Common myeloid progenitor, CD34-positive (primary cell): ENCODE measurements at regions not wholly inside any gene's neighbourhood (a gene's known extent, or its start where the extent isn't known, plus 50 kb on each side); places are given as distances from the start of the nearest gene placed in this dataset.

Experiments
- CTCF ChIA-PET: fragments of 350-600 bp; sonication (Branson Sonifier 250); formaldehyde crosslinking; loops from one replicate; lab custom pipeline; 2021; ENCODE audit warnings: antibody characterized with exemption; lab: Charles Lee
- POLR2A ChIA-PET: fragments of 350-600 bp; sonication (Branson Sonifier 250); formaldehyde crosslinking; loops from one replicate; lab custom pipeline; 2021; ENCODE audit warnings: antibody characterized with exemption; lab: Charles Lee
- DNase-seq, 3 donors: peaks; one replicate each; pipeline versions ENCODE4 v3.0.0 to v3.0.0-alpha.2; 2013
- H3K27ac ChIP-seq, 2 experiments: 1 replicate in 1 of 2; 2 replicates in 1 of 2; pipeline ENCODE4 v1.7.0; 2013; ENCODE audit warnings: inconsistent platforms in 2 of 2, low read length in 2 of 2, mild to moderate bottlenecking in 2 of 2, low read depth in 1 of 2, moderate library complexity in 1 of 2; ENCODE audit not compliant: severe bottlenecking in 2 of 2, insufficient read depth in 1 of 2, poor library complexity in 1 of 2
- H3K27me3 ChIP-seq, 5 experiments: replicated peaks in 2 of 5; 1 replicate in 3 of 5; 2 replicates in 2 of 5; pipeline versions ENCODE4 v1.6.1 to v1.7.0; 2013; ENCODE audit warnings: low read length in 4 of 5, mild to moderate bottlenecking in 2 of 5, moderate library complexity in 2 of 5, inconsistent platforms in 1 of 5; ENCODE audit not compliant: insufficient read depth in 5 of 5, control insufficient read depth in 4 of 5
- H3K36me3 ChIP-seq, 4 experiments: 1 replicate in 2 of 4; 2 replicates in 2 of 4; pipeline versions ENCODE4 v1.6.1 to v1.7.0; 2013; ENCODE audit warnings: low read length in 3 of 4, control low read depth in 1 of 4, mild to moderate bottlenecking in 1 of 4; ENCODE audit not compliant: control insufficient read depth in 4 of 4, insufficient read depth in 4 of 4
- H3K4me1 ChIP-seq, 4 experiments: 1 replicate in 3 of 4; 2 replicates in 1 of 4; pipeline versions ENCODE4 v1.6.1 to v1.7.1; 2013; ENCODE audit warnings: low read length in 3 of 4, mild to moderate bottlenecking in 3 of 4, control low read depth in 1 of 4, inconsistent platforms in 1 of 4, moderate library complexity in 1 of 4; ENCODE audit not compliant: control insufficient read depth in 4 of 4, insufficient read depth in 4 of 4; ENCODE audit errors: control extremely low read depth in 1 of 4
- H3K4me3 ChIP-seq, 7 experiments: 1 replicate in 4 of 7; 2 replicates in 3 of 7; pipeline versions ENCODE4 v1.5.1 to v1.7.0; 2013; ENCODE audit warnings: mild to moderate bottlenecking in 7 of 7, low read length in 6 of 7, moderate library complexity in 6 of 7, inconsistent platforms in 2 of 7, low read depth in 2 of 7, control low read depth in 1 of 7; ENCODE audit not compliant: insufficient read depth in 4 of 7, control insufficient read depth in 1 of 7; ENCODE audit errors: extremely low read depth in 1 of 7
- H3K9me3 ChIP-seq, 5 experiments: 1 replicate in 4 of 5; 2 replicates in 1 of 5; pipeline versions ENCODE4 v1.6.1 to v1.7.1; 2013; ENCODE audit warnings: low read length in 4 of 5, mild to moderate bottlenecking in 2 of 5, inconsistent platforms in 1 of 5, low read depth in 1 of 5, moderate library complexity in 1 of 5; ENCODE audit not compliant: control insufficient read depth in 4 of 5, insufficient read depth in 2 of 5; ENCODE audit errors: control extremely low read depth in 1 of 5
- WGBS: methylation state at CpG from one replicate; pipeline ENCODE4 v1.1.5; 2013; ENCODE audit not compliant: insufficient coverage; 5-methylcytosine and 5-hydroxymethylcytosine counted together

DNA sequence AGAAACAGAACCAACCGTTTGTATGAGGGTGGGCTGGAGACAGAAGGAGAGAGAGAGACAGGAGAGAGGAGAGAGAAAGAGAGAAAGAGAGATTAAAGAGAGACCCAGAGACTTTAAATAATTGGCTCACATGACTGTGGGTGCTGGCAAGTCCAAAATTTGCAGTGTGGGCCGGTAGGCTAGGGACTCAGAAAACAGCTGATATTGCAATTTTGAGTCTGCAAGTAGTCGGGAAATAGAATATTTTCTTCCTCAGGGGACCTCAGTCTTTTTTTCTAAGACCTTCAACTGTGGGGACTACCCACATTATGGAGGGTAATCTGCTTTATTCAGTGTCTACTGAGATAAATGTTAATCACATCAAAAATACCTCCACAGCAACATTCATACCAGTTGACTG, 1439.0 kb downstream of the CDH11 start:
- DNase-seq: no peak
- CTCF ChIA-PET: no interaction called here
- 100% methylated on average over 2 of the region's 3 CpGs for WGBS
- H3K4me1 ChIP-seq: no peaks in the 10 kb centered on the region
- H3K27me3 ChIP-seq: no peaks in the 10 kb centered on the region
- no peaks in the 10 kb centered on the region for H3K36me3 ChIP-seq
- peaks cover 0 to 2% (median 0%) of the 10 kb centered on the region in 5 experiments for H3K9me3 ChIP-seq
- POLR2A ChIA-PET: no interaction called here
- H3K27ac ChIP-seq: no peak overlapping the region
- H3K4me3 ChIP-seq: no peak overlapping the region

DNA sequence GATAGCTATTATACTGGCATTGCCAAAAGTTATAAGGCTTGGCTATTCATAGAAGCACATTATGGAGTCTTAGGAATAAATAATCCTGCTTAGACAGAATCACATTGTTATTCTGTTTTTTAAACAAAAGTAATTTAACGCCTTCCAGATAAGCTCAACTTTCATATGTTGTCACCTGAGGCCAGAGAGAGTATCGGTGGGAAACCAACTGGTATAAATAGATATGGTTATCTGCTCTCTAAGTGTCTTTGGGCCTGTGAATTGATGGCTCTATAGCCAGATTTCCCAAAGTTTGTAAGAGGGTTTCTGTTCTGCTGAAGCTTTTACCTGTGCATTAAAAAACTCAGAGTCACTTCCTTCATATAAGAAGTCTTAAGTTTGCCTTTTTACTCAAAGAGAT, 1449.4 kb downstream of the CDH11 start:
- ChIA-PET CTCF (no interaction called here), POLR2A (no interaction called here)
- no peak overlapping the region for H3K27ac ChIP-seq
- no peaks in the 10 kb centered on the region for H3K36me3 ChIP-seq
- H3K9me3 ChIP-seq: no peaks in the 10 kb centered on the region
- WGBS: 83% methylated on average over 2 of the region's 2 CpGs
- H3K4me1 ChIP-seq: no peaks in the 10 kb centered on the region
- H3K4me3 ChIP-seq: no peak overlapping the region
- no peaks in the 10 kb centered on the region for H3K27me3 ChIP-seq
- DNase-seq: no peak

- 100% methylated on average over 1 of the region's 1 CpG for WGBS
- H3K27me3 ChIP-seq: no peaks in the 10 kb centered on the region
- CTCF ChIA-PET: no interaction called here
- H3K4me1 ChIP-seq: no peaks in the 10 kb centered on the region
- POLR2A ChIA-PET: no interaction called here
- H3K27ac ChIP-seq: no peak overlapping the region
- no peaks in the 10 kb centered on the region for H3K36me3 ChIP-seq
- H3K4me3 ChIP-seq: no peak overlapping the region
- no peak for DNase-seq
- H3K9me3 ChIP-seq: no peaks in the 10 kb centered on the region
Measured at GRCh38 chr16:63663155-63663554, 1458.7 kb downstream of the CDH11 start.

GRCh38 chr16:63655846-63656245, 1466.0 kb downstream of the CDH11 start:
- H3K4me1 ChIP-seq: no peaks in the 10 kb centered on the region
- H3K9me3 ChIP-seq: no peaks in the 10 kb centered on the region
- H3K27me3 ChIP-seq: no peaks in the 10 kb centered on the region
- no peak overlapping the region for H3K4me3 ChIP-seq
- 85% methylated on average over 4 of the region's 4 CpGs for WGBS
- ChIA-PET CTCF (no interaction called here), POLR2A (no interaction called here)
- H3K27ac ChIP-seq: no peak overlapping the region
- no peak for DNase-seq
- no peaks in the 10 kb centered on the region for H3K36me3 ChIP-seq

- Histone ChIP-seq H3K27ac (no peak overlapping the region), H3K36me3 (no peaks in the 10 kb centered on the region), H3K4me1 (no peaks in the 10 kb centered on the region), H3K9me3 (no peaks in the 10 kb centered on the region), H3K27me3 (no peaks in the 10 kb centered on the region), H3K4me3 (no peak overlapping the region)
- ChIA-PET POLR2A (no interaction called here), CTCF (no interaction called here)
- DNase-seq: no peak
- 80% methylated on average over 3 of the region's 6 CpGs for WGBS
Measured at GRCh38 chr16:63653044-63653839, 1468.6 kb downstream of the CDH11 start.

- POLR2A ChIA-PET: no interaction called here
- Histone ChIP-seq H3K36me3 (no peaks in the 10 kb centered on the region), H3K9me3 (no peaks in the 10 kb centered on the region), H3K27me3 (no peaks in the 10 kb centered on the region), H3K4me3 (no peak overlapping the region), H3K27ac (no peak overlapping the region), H3K4me1 (no peaks in the 10 kb centered on the region)
- CTCF ChIA-PET: no interaction called here
- DNase-seq: no peak
- no CpG with 5 or more reads among the region's 1 CpG for WGBS
Measured at GRCh38 chr16:63652091-63652490, 1469.8 kb downstream of the CDH11 start.

DNA sequence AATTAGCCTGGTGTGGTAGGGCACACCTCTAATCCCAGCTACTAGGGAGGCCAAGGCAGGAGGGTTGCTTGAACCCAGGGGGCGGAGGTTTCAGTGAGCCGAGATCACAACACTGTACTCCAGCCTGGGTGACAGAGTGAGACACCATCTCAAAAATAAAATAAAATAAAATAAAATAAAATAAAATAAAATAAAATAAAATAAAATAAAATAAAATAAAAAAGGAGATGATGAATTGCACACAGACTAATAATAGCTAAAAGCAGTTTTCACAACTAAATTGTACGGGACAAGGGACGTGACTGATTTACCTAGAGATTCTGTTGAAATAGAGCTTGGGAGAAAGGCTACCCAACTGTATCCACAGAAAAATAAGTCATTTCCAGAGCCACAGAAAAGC, 1471.3 kb downstream of the CDH11 start:
- ChIA-PET CTCF (no interaction called here), POLR2A (no interaction called here)
- DNase-seq: no peak
- Histone ChIP-seq H3K36me3 (no peaks in the 10 kb centered on the region), H3K4me3 (no peak overlapping the region), H3K27ac (no peak overlapping the region), H3K27me3 (no peaks in the 10 kb centered on the region), H3K9me3 (no peaks in the 10 kb centered on the region), H3K4me1 (no peaks in the 10 kb centered on the region)
- no CpG with 5 or more reads among the region's 4 CpGs for WGBS
